HG03469 (cell line): ENCODE measurements at regions not wholly inside any gene's neighbourhood (a gene's known extent, or its start where the extent isn't known, plus 50 kb on each side); places are given as distances from the start of the nearest gene placed in this dataset.
A peak's percentile ranks its signal among the peaks of the same experiment; 100 is the strongest.

Experiments
- ATAC-seq: cut with Tn5 transposase; IDR thresholded peaks from one replicate; pipeline ENCODE4 v1.9.1; 2021; ENCODE audit warnings: mild to moderate bottlenecking, moderate library complexity, moderate number of reproducible peaks; ENCODE audit not compliant: unreplicated experiment

DNA sequence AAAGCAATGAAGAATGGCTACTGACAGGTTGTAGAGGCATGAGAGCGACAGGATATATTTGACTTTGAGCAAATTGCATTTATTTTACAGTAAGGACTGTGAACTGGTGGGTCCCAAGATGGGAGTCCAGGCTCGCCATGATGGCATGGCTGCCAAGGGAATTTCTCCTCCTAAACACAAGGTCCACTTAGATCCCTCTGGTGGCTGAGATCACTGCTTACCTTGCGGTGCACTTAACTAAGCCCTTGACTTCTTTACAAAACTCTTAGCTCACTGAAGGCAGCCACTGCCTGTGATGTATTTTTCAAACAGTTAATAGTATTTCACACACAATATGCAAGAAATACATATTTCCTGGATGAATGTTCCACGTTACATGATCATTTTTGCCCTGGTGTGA lies 50.3 kb upstream of the SORBS2 start:
- ATAC-seq, result no peak

DNA sequence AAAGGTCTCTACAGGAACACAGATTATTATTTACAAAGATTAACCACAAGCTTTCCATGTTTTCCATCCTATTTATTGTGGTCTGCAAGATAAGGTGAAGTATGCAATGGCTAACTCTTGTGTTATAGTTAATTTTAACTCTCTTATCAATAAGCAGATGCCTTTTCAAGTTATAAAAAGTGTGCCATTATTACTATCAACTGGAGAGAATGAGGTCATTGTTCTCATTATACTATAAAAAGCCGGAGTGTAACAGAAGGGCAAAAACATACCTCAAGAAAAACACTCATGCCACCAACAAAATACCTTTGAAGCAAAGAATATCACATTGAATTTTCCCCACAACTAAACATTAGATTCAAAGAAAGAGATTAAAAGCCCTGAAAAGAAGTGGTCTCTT lies 52.0 kb upstream of the SORBS2 start:
- no peak for ATAC-seq

DNA sequence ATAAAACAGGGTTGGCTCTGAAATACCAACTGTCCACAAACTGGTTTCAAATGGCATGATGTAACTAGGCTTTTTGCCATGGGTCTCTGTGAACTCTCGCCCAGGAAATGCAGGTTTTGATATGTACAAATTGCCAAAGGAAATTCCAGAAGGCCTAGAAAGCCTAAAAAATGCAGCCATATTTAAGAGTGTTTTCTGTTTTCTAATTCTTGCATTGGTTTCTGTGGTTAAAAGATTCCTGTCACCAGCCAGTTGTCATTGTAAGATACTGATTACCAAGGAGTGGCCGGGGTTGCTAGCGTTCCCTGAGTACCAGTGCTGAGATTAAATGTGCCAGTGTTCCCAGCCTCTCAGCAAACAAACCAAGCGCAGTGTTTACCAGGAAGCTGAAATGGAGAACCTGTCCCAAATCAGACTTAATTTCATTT lies 53.9 kb upstream of the SORBS2 start:
- ATAC-seq, result no peak

DNA sequence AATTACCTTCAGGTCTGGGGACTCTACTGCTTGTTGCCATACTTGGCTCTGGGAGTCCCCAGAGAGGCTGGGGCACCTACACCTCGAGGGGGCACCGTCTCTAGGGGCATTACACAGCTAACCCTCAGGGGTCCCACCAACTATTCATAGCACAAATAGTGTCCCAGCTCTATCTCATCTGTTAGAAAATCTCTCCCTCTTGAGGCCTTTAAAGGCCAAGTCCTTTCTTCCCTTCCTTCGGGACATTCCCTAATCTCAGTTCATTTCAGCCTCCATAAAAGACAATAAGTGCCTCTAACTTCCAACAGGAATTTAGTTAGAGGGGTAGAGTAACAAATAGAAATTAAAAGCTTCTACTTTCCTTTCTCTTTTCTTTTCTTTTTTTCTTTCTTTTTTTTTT lies 55.8 kb upstream of the SORBS2 start:
- no peak for ATAC-seq

DNA sequence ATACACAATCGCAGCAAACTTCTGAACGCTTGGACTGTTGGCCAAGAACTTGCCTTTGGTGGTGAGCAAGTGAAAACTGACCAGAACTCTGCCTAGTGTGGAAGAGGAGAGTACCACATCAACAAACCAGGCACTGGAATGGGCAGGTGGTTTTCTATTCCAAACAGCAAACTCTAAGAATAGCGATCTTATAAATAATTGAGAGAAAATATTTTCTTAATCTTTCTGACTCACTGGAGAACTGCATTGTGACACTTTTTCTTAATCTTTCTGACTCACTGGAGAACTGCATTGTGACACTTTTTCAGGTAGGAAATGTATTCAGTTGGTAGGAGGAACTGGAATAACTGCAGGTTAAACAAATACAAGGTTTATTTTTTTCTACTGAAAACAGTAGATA lies 57.0 kb upstream of the SORBS2 start:
- ATAC-seq, result no peak

DNA sequence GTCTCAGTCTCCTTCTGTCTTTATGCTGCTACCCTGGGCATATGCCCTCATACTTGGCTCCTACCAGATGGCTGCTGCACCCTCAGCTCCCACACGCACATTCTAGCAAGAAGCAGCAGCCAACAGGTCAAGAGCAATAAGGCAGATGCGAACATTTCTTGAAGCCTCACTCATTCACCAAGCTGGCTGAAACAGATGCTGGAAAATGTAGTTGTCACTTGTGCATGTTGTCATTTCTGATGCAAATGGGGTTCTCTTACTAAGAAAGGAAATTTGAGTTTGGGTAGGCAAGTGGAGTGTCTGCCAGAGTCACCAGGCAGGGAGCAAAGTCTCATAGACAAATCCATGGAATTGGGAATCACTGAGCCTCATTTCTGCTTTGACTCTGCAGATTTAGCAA lies 57.4 kb upstream of the SORBS2 start:
- ATAC-seq, result no peak

DNA sequence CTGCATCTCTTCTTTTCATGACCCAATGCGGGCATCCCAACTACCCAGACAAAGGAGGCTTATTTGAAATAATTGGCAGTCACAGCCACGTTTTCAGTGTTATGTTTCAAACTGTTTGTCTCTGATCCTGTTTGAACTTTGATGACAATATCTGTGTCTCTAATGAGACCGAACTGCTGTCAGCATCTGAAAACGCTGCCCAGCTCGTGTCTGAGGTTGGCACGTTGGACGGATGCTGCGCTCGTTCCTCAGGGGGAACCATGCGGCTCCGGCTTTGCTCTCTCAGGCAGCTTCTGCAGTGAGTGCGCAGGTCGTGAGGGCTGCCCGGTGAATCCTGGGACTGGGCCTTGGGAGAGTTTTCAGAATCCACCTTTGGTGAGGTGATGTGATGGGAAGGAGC lies 58.4 kb upstream of the SORBS2 start:
- ATAC-seq, result no peak

DNA sequence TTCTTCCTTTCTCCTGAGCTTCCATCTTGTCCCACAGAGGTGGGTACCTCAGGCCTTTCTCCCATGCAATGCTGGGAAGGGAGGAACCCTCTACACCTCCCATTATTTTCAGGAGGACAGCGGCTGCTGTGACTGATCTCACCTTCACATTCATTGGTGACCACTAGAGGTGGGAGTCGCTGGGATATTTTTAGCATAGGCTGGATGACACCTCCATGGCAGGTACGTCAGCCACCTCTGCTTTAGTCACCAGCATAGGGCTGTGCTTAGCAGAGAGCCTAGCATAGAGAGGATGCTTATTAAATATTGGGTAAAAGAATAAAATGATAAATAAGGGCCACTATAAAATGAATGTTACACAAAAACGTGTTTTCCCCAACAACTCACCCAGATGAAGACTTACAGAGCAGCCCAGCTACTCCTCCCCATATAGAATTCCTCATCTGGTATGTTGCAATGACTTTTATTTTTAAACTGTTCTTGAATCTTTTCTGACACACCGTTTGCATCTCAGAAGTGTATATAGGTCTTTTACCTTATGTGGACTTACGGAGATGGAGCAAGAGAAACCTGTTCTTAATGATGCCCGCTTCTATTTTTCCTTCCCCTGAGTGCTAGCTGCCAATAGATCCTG lies 60.9 kb upstream of the SORBS2 start:
- no peak for ATAC-seq

DNA sequence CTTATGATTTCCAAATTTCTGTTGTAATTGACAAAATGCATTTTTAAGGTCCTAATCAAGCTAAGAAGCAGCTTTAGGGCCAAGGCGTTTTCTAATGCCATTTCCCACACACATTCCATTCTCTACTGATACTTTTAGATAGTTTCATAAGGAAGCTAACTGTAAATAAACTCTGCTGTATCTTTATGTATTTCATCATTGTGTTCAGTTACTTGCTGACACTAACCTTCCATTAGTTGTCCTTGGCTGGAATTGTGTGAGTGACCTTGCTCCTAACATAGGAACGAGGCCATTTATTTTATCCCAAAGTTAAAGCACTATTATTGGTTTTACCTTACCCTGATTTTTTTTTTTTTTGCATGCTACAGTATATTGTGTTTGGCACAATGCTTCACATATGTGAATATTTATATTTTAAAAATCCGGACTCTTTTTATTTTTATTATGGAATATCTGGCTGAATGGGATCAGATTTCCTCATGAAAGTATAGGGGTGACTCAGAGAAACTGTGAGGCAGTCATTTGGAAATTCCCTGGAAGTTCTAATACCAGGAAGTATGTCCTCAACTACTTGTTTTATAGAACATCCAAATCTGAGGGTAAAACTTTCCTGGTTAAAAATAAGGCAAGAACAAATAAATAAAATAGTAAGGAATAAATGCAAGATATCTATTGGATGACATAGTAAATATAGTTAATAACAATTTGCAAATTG lies 62.7 kb upstream of the SORBS2 start:
- ATAC-seq, result no peak

DNA sequence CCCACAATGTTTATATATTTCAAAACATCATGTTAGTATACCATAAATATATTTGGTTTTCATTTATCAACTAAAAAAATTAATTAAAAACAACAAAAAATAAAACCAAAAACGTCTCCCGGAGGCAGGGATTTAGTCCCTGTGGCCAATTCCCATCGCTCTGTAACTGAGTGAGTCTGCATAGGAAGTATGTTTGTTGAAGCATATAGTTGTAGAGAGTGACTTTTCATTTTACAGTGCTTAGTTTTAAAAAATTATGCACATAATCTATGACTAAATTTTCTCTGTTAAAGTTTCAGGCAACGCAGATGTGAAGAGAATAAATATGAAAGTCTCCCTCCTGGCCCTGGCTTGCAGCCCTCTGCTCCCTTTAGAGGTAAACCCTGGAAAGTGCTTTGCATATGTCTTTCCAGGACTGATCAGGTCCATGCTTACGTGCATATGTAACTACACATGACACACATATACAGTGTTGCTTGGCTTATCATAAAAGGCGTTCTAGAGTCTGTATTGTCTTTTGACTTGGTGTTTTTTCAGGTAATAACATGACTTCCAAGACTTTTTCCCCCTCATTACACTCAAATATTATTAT lies 63.4 kb upstream of the SORBS2 start:
- ATAC-seq, result no peak

DNA sequence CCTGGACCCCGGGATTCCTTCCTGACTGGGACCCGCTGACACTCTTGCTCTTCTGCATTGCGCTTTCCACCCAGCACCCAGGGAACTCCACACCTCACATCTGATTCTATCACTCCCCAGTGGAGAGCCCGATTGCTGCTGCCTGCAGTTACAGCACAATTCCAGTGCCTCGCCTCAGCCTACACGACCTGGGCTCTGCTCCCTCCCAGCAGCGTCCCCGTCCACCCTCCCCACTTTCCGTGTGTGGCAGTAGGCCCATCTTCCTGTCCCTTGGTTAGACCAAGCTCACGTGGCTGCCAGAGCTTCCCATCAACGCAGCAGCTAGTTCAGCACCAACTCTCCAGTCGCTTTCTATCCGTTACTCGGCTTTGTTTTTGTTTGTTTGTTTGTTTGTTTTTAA lies 66.6 kb upstream of the SORBS2 start:
- ATAC-seq, result no peak

DNA sequence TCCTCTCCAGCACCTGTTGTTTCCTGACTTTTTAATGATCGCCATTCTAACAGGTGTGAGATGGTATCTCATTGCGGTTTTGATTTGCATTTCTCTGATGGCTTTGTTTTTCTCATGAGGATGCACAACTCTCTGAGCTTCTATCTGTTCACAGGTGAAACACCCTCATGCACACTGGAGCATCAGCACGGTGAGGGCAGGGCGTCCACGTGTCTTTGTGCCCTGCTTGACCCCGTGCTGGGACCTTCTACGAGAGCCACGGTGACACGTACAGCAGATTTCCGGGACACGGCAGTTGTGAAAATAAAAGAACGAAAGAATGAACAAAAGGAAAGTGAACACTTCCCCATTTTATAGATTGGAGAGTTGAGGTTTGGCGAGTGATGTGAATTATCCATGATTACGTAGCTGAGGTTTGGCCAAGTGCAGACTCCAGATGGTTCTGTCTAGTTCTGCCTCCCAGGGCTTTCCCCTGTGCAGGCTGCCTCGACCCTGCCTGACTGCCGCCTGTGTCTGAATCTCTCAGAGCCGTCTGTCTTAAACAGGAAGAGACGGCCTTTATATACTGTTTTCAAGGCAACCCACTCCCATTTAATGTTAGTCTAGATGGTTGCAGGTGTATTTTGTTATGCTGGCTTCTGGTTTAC lies 67.8 kb upstream of the SORBS2 start:
- no peak for ATAC-seq

DNA sequence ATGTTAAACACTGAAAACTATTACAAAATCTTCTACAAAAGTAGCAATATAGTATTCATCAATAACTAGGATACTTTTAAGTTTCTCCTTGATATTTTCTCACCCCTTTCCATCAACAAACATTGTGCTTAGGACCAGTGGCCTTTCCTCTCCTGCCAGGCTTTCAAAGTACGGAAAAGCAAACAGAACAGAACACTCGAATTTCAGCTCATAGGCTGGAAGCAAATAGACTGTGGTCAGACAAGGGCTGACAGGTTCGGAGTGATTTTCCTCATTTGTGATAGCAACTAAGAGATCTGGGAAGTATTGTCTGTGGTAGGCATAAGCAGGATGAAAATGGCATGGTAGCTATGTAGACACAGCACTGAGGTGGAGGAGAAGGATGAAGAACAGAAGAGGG lies 68.6 kb upstream of the SORBS2 start:
- ATAC-seq, result no peak

DNA sequence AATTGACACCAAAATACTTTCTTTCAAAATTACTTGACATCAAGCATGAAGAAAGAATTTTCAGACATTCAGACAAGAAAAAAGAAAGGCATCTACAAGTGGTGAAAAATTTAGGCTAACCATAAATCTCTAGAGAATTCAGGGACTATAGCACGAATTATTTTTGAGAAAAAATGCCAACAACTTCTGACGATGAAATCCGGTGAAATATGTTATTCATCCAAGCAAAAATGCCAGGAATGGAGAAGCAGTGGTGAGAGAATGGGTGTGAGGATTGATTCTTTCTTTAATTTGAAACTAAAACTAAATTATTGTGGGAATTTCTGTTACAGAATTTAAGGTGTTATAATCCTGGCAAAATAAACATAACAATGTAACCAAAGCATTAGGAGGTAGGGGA lies 69.4 kb upstream of the SORBS2 start:
- no peak for ATAC-seq

DNA sequence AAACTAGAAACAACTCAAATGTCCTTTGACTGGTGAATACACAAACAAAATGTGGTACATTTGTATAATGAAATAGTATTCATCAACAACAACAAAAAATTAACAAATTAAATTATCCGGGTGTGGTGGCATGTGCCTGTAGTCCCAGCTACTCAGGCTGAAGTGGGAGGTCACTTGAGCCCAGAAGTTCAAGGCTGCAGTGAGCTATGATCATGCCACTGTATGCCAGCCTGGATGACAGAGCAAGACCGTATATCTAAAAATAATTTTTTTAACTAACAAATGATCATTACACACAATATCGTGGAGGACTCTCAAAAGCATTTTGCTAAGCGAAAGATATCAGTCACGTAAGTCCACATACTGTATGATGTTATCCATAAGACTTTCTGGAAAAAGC lies 71.6 kb upstream of the SORBS2 start:
- ATAC-seq, result no peak

DNA sequence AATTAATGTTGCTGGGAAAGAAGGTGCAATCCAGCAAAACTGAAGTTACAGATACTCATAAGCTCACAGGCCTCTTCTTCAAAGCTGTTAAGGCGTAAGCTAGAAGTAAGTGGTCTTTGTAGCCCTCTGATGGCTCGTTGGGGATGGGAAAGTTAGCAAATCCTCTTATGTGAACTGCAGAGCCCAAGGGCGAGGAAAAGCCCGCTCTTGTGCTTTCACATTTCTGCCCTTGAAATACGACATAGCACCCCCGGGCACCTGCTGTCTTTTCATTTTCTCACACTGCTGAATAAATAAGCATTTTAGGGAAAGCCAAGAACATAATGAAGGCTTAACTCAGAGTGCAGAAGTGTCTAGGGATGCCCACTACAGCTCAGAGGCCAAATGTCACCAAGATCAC lies 73.1 kb upstream of the SORBS2 start:
- no peak for ATAC-seq

DNA sequence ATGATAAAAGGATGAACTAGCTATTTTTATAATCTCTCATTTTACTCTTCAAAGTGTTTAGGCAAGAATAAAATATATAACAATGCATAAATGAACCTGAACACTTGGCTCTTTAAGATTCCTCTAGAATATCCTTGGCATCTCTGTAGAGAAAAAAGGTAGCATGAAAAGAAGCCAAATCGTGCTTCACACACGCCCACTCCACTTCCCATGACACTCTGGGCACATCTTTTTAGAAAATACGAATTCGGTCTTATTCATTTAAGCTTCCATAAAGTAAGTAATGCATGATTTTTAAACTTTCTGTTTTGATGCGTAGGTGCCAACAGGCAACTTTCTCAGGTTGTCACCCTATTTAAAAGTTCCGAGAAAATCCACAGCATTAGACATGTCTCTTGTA lies 73.6 kb upstream of the SORBS2 start:
- no peak for ATAC-seq

DNA sequence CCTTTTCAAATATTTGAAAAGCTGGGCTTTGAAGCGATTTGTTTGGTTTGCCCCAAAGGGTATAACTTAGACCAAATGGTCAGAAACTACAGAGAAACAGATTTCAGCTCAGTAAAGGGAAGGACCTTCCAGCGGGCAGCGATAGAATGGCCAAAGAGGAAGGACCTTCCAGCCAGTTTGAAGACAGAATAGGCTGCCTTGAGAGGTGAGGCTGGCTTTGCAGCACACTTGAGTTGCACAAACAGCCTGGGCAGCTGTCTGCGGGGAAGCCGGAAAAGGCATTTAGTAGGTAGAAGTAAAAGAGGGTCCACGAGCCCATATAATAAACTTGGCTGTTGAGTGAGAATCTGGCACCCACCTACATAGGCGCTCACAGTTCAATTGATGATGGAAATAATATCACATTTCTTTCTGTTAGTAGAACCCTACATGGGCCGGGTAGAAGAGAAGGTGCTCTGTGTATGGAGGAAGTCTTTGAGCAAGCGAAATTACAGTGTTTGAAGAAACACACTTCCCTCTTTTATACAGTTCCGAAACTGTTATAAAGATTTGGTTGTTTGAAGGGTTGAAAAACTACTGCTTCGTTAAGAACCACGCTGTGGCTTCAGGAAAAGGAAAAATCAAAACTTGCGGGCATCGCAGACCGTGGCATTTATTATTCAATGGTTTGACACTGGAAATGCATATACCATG lies 75.0 kb upstream of the SORBS2 start:
- ATAC-seq, result peak; percentile 56

DNA sequence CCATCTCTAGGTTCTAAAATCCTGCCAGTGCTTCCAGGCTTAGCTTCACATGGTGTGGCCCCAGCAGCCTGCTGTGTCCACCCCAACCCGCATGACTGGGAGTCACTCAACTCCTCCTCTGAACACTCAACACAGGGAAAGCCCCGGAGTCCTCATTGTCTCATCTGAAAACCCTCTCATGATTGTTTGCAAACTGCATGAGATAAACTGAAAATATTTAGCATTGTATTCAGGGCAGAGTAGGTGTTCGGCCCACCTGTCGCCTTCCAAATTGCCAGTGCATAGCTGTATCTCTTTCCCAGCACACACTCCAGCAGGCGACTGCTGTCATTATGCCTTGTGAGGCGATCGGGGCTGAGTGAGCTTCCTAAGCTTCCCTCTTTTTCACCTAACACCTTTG lies 76.7 kb upstream of the SORBS2 start:
- ATAC-seq, result no peak

DNA sequence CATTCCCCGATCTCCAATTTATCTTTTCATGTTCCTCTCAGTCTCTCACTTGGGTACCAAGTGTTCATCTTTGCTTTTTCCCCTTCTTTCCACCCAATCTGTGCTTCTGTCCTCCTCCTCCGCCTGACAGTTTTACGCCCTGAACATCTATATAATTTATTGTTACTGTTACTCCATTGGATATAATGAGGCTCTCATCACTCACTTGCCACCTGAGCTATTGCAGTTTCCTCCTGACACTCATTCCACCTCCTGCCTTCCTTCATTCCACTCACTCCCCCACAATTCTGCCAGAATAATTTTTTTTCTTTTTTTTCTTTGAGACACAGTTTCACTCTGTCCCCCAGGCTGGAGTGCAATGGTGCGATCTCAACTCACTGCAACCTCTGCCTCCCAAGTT lies 77.6 kb upstream of the SORBS2 start:
- ATAC-seq, result no peak

DNA sequence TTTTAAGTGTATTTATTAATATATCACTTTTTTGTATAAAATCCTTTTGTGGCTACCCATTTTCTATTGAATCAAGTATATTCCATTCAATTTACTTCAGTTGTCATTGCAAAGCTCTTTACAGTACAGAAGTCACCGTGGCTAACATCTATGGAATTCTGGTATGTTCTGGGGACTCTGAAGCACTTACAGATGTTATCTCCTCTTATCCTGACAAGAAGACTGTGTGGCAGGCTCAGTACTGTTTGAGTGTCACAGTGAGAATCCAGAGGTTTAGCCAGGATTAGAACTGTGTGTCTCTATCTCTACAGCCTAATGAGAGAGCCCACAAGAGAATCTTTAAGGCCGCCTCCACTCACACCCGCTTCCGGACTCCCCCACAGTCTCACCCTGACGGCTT lies 78.2 kb upstream of the SORBS2 start:
- ATAC-seq, result no peak
